CD4-positive, alpha-beta T cell treated with Interleukin-2 at 100 ng/mL for 4 hours (primary cell): ENCODE measurements at regions not wholly inside any gene's neighbourhood (a gene's known extent, or its start where the extent isn't known, plus 50 kb on each side); places are given as distances from the start of the nearest gene placed in this dataset.

ENCODE experiments used
- DNase-seq: peaks from one replicate; pipeline ENCODE4 v3.0.0-alpha.2; 2020; ENCODE audit warnings: low spot score

GRCh38 chr12:111222027-111222414 lies 146.9 kb downstream of the PHETA1 start:
- DNase-seq = no peak

- DNase-seq = no peak
These were observed 147.6 kb downstream of the PHETA1 start for GRCh38 chr12:111221062-111222026.

GRCh38 chr12:111220363-111220762 lies 148.5 kb downstream of the PHETA1 start:
- no peak for DNase-seq

GRCh38 chr12:111219440-111219839 lies 149.5 kb downstream of the PHETA1 start:
- no peak for DNase-seq

- DNase-seq = no peak
These were observed 150.4 kb downstream of the PHETA1 start for GRCh38 chr12:111218499-111218898.

- no peak for DNase-seq
These were observed 152.3 kb downstream of the PHETA1 start for GRCh38 chr12:111216387-111217159.

- no peak for DNase-seq
These were observed 153.0 kb downstream of the PHETA1 start for GRCh38 chr12:111215881-111216280.

GRCh38 chr12:111214401-111214800 lies 154.5 kb downstream of the PHETA1 start:
- DNase-seq = no peak

GRCh38 chr12:111213561-111213960 lies 155.3 kb downstream of the PHETA1 start:
- DNase-seq = no peak

- no peak for DNase-seq
These were observed 156.0 kb downstream of the PHETA1 start for GRCh38 chr12:111212814-111213456.

GRCh38 chr12:111211910-111212757 lies 156.8 kb downstream of the PHETA1 start:
- DNase-seq = no peak

GRCh38 chr12:111209811-111210210 lies 159.1 kb downstream of the PHETA1 start:
- no peak for DNase-seq

GRCh38 chr12:111207761-111208160 lies 161.1 kb downstream of the PHETA1 start:
- no peak for DNase-seq

- DNase-seq = no peak
These were observed 164.1 kb downstream of the PHETA1 start for GRCh38 chr12:111204788-111205241.

- no peak for DNase-seq
These were observed 164.9 kb downstream of the PHETA1 start for GRCh38 chr12:111203969-111204368.

- DNase-seq = no peak
These were observed 165.4 kb downstream of the PHETA1 start for GRCh38 chr12:111203446-111203845.

- no peak for DNase-seq
These were observed 166.5 kb downstream of the PHETA1 start for GRCh38 chr12:111202237-111202915.

GRCh38 chr12:111201495-111202236 lies 167.2 kb downstream of the PHETA1 start:
- DNase-seq = no peak

- no peak for DNase-seq
These were observed 167.9 kb downstream of the PHETA1 start for GRCh38 chr12:111201036-111201435.

- no peak for DNase-seq
These were observed 171.4 kb downstream of the PHETA1 start for GRCh38 chr12:111197376-111197944.
